PC-9 (cell line): ENCODE measurements at regions not wholly inside any gene's neighbourhood (a gene's known extent, or its start where the extent isn't known, plus 50 kb on each side); places are given as distances from the start of the nearest gene placed in this dataset.

Experiments
- CTCF ChIP-seq: fragments of 200-600 bp; sonication (generic); conservative IDR thresholded peaks from 2 replicates; pipeline ENCODE4 v1.6.1; 2017; ENCODE audit warnings: mixed run types, antibody characterized with exemption, mild to moderate bottlenecking, moderate library complexity
- EZH2 ChIP-seq: fragments of 200-600 bp; sonication (generic); IDR thresholded peaks from 2 replicates; pipeline ENCODE4 v1.8.0; 2017; ENCODE audit warnings: antibody characterized with exemption, low read depth

- TF ChIP-seq CTCF = no peak
- no peak for TF ChIP-seq EZH2
Observed at GRCh38 chr10:33893506-33893905, 559.0 kb upstream of the NRP1 start.
